ENCODE measurements at regions not wholly inside any gene's neighbourhood (a gene's known extent, or its start where the extent isn't known, plus 50 kb on each side); places are given as distances from the start of the nearest gene placed in this dataset.

DNA sequence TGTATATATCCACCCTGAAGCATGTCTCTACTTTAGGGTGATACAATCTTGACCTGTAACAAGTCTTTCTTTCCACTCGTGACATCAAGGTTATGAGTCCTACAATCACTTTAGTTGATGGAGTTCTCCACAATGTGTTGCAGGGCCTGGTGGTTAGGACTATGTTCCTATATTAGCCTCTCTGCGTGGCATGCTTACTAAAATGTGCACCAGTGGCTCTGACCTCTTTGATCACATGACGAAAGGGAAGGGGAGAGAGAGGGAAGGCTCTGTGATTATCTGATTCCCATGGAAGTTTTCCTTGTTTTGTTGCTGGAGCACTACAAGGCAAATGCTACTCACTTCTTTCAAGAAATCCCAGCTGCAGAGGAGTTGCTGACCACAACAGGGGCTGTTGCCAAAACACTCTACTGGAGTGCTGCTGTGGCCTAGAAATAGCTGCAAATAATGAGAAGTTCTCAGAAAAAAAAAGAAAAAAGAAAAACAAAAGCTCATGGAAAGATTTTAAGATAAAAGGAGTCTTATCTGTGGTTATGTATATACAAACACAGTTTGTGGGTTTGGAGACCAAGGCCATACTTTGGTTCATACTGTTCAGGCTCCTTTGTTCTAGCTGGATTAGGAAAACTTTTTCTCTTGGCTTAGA is 272.8 kb upstream of the MMADHC start:
- TF ChIP-seq, protein P1, sequence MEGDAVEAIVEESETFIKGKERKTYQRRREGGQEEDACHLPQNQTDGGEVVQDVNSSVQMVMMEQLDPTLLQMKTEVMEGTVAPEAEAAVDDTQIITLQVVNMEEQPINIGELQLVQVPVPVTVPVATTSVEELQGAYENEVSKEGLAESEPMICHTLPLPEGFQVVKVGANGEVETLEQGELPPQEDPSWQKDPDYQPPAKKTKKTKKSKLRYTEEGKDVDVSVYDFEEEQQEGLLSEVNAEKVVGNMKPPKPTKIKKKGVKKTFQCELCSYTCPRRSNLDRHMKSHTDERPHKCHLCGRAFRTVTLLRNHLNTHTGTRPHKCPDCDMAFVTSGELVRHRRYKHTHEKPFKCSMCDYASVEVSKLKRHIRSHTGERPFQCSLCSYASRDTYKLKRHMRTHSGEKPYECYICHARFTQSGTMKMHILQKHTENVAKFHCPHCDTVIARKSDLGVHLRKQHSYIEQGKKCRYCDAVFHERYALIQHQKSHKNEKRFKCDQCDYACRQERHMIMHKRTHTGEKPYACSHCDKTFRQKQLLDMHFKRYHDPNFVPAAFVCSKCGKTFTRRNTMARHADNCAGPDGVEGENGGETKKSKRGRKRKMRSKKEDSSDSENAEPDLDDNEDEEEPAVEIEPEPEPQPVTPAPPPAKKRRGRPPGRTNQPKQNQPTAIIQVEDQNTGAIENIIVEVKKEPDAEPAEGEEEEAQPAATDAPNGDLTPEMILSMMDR (IDR thresholded peaks at IDR 0.05; ENCODE audit: low read depth, low read length) = no peak
- no peak for TF ChIP-seq EZH2phosphoT487 (IDR thresholded peaks at IDR 0.05; ENCODE audit: low read depth)
